22Rv1 (cell line): ENCODE measurements at regions not wholly inside any gene's neighbourhood (a gene's known extent, or its start where the extent isn't known, plus 50 kb on each side); places are given as distances from the start of the nearest gene placed in this dataset.

ENCODE experiments used
- CTCF ChIP-seq: fragments of 450-650 bp; IDR thresholded peaks from 2 replicates; pipeline ENCODE4 v1.5.1; 2017; ENCODE audit warnings: mild to moderate bottlenecking
- ZFX ChIP-seq: fragments of 450-650 bp; IDR thresholded peaks from 2 replicates; pipeline ENCODE4 v1.6.1; 2017; ENCODE audit warnings: antibody characterized with exemption, borderline replicate concordance

GRCh38 chr5:36529142-36529541 lies 77.3 kb upstream of the SLC1A3 start:
- TF ChIP-seq CTCF (no peak), ZFX (no peak)
